Vagina (tissue), 2 donors: ENCODE measurements at regions not wholly inside any gene's neighbourhood (a gene's known extent, or its start where the extent isn't known, plus 50 kb on each side); places are given as distances from the start of the nearest gene placed in this dataset.

Experiments
- DNase-seq, 2 donors: peaks; one replicate each; pipeline ENCODE4 v3.0.0-alpha.2; 2017; ENCODE audit errors: extremely low spot score in 2 of 2
- H3K27ac ChIP-seq: fragments of 200-600 bp; sonication (generic); one replicate; pipeline ENCODE4 v1.5.1; 2019
- H3K27me3 ChIP-seq: fragments of 200-600 bp; sonication (generic); one replicate; pipeline ENCODE4 v1.5.1; 2019
- H3K36me3 ChIP-seq, 2 donors: fragments of 200-600 bp; sonication (generic); one replicate each; pipeline ENCODE4 v1.5.1; 2017 to 2019
- H3K4me1 ChIP-seq: fragments of 200-600 bp; sonication (generic); one replicate; pipeline ENCODE4 v1.5.1; 2019
- H3K4me3 ChIP-seq, 2 donors: fragments of 200-600 bp; sonication (generic); 1 replicate in 1 of 2; 2 replicates in 1 of 2; pipeline ENCODE4 v1.5.1; 2016 to 2019
- H3K9me3 ChIP-seq: fragments of 200-600 bp; sonication (generic); one replicate; pipeline ENCODE4 v1.5.1; 2019
- CTCF ChIP-seq, 3 experiments: fragments of 450-650 bp in 2 of 3; fragments of 200-600 bp in 1 of 3; sonication (generic) in 1 of 3; IDR thresholded peaks; one replicate each; pipeline ENCODE4 v1.5.1; 2017 to 2019; ENCODE audit warnings: antibody characterized with exemption in 3 of 3, mild to moderate bottlenecking in 2 of 3, moderate library complexity in 2 of 3
- POLR2A ChIP-seq, 2 donors: fragments of 450-650 bp; IDR thresholded peaks; one replicate each; pipeline ENCODE4 v1.6.1; 2017; ENCODE audit warnings: antibody characterized with exemption in 2 of 2, mild to moderate bottlenecking in 2 of 2, moderate library complexity in 2 of 2
- POLR2AphosphoS5 ChIP-seq, 2 donors: sonication (generic); formaldehyde crosslinking; IDR thresholded peaks; one replicate each; pipeline ENCODE4 v1.9.0; 2017; ENCODE audit warnings: antibody characterized with exemption in 2 of 2, mild to moderate bottlenecking in 2 of 2, low read depth in 1 of 2; ENCODE audit not compliant: insufficient read depth in 1 of 2
- intact Hi-C: fragments of 100-400 bp; cut with DNase I; formaldehyde crosslinking; loops from one replicate; pipeline ENCODE4 v1.15.1; 2023

- no peaks in the 10 kb centered on the region for H3K36me3 ChIP-seq
- H3K27me3 ChIP-seq: no peaks in the 10 kb centered on the region
- no peak overlapping the region for H3K27ac ChIP-seq
- intact Hi-C loops: no loop called here
- no peaks in the 10 kb centered on the region for H3K9me3 ChIP-seq
- H3K4me1 ChIP-seq: peaks cover 18% of the 10 kb centered on the region
- DNase-seq: no peak
- TF ChIP-seq POLR2A (IDR thresholded peaks at IDR 0.05) (no peak), CTCF (IDR thresholded peaks at IDR 0.05) (no peak), POLR2AphosphoS5 (IDR thresholded peaks at IDR 0.05; ENCODE audit: insufficient read depth in 1 of 2, low read depth in 1 of 2) (no peak)
- no peak overlapping the region for H3K4me3 ChIP-seq
These were observed 338.3 kb downstream of the DYSF start for GRCh38 chr2:71791501-71792135.

- no peak overlapping the region for H3K4me3 ChIP-seq
- intact Hi-C loops: no loop called here
- peaks cover 18% of the 10 kb centered on the region for H3K4me1 ChIP-seq
- no peaks in the 10 kb centered on the region for H3K9me3 ChIP-seq
- no peak overlapping the region for H3K27ac ChIP-seq
- no peaks in the 10 kb centered on the region for H3K36me3 ChIP-seq
- DNase-seq: no peak
- H3K27me3 ChIP-seq: no peaks in the 10 kb centered on the region
- TF ChIP-seq POLR2AphosphoS5 (IDR thresholded peaks at IDR 0.05; ENCODE audit: insufficient read depth in 1 of 2, low read depth in 1 of 2) (no peak), POLR2A (IDR thresholded peaks at IDR 0.05) (no peak), CTCF (IDR thresholded peaks at IDR 0.05) (no peak)
These were observed 337.7 kb downstream of the DYSF start for GRCh38 chr2:71791061-71791450.

GRCh38 chr2:71790226-71791060, 337.1 kb downstream of the DYSF start:
- no peak overlapping the region for H3K27ac ChIP-seq
- peaks cover 21% of the 10 kb centered on the region for H3K4me1 ChIP-seq
- H3K27me3 ChIP-seq: no peaks in the 10 kb centered on the region
- H3K9me3 ChIP-seq: no peaks in the 10 kb centered on the region
- no peak for TF ChIP-seq POLR2A (IDR thresholded peaks at IDR 0.05)
- TF ChIP-seq POLR2AphosphoS5 (IDR thresholded peaks at IDR 0.05; ENCODE audit: insufficient read depth in 1 of 2, low read depth in 1 of 2): no peak
- no peak for TF ChIP-seq CTCF (IDR thresholded peaks at IDR 0.05)
- no peak overlapping the region for H3K4me3 ChIP-seq
- H3K36me3 ChIP-seq: no peaks in the 10 kb centered on the region
- DNase-seq: no peak
- intact Hi-C loops: no loop called here

GRCh38 chr2:71789556-71790204, 336.3 kb downstream of the DYSF start:
- intact Hi-C loops: no loop called here
- Histone ChIP-seq H3K36me3 (no peaks in the 10 kb centered on the region), H3K4me1 (peaks cover 27% of the 10 kb centered on the region), H3K27ac (no peak overlapping the region), H3K4me3 (no peak overlapping the region), H3K27me3 (no peaks in the 10 kb centered on the region), H3K9me3 (no peaks in the 10 kb centered on the region)
- TF ChIP-seq POLR2AphosphoS5 (IDR thresholded peaks at IDR 0.05; ENCODE audit: insufficient read depth in 1 of 2, low read depth in 1 of 2) (no peak), POLR2A (IDR thresholded peaks at IDR 0.05) (no peak), CTCF (IDR thresholded peaks at IDR 0.05) (no peak)
- no peak for DNase-seq
